Right atrium auricular region (tissue), 2 donors: ENCODE measurements at regions not wholly inside any gene's neighbourhood (a gene's known extent, or its start where the extent isn't known, plus 50 kb on each side); places are given as distances from the start of the nearest gene placed in this dataset.

Experiments used
- DNase-seq: peaks from one replicate; pipeline ENCODE4 v3.0.0-alpha.2; 2019; ENCODE audit warnings: low spot score
- H3K27ac ChIP-seq, 2 donors: fragments of 200-600 bp; sonication (generic); 1 replicate in 1 of 2; 2 replicates in 1 of 2; pipeline ENCODE4 v1.5.1; 2016 to 2019
- H3K27me3 ChIP-seq, 2 donors: fragments of 200-600 bp; sonication (generic); one replicate each; pipeline versions ENCODE4 v1.5.1 to v1.6.0; 2017 to 2019
- H3K36me3 ChIP-seq: fragments of 200-600 bp; sonication (generic); one replicate; pipeline ENCODE4 v1.5.1; 2016
- H3K4me1 ChIP-seq, 2 donors: fragments of 200-600 bp; sonication (generic); one replicate each; pipeline versions ENCODE4 v1.5.1 to v1.6.0; 2017 to 2019
- H3K4me3 ChIP-seq, 2 donors: fragments of 200-600 bp; sonication (generic); 1 replicate in 1 of 2; 2 replicates in 1 of 2; pipeline ENCODE4 v1.5.1; 2017 to 2019; ENCODE audit warnings: mild to moderate bottlenecking in 1 of 2, moderate library complexity in 1 of 2
- H3K9me3 ChIP-seq, 2 donors: fragments of 200-600 bp; sonication (generic); one replicate each; pipeline ENCODE4 v1.5.1; 2019
- TF ChIP-seq, protein P1 (sequence below), 2 donors: fragments of 200-600 bp; sonication (generic); IDR thresholded peaks; one replicate each; pipeline ENCODE4 v1.5.1; 2019; ENCODE audit warnings: antibody characterized with exemption in 2 of 2

DNA sequence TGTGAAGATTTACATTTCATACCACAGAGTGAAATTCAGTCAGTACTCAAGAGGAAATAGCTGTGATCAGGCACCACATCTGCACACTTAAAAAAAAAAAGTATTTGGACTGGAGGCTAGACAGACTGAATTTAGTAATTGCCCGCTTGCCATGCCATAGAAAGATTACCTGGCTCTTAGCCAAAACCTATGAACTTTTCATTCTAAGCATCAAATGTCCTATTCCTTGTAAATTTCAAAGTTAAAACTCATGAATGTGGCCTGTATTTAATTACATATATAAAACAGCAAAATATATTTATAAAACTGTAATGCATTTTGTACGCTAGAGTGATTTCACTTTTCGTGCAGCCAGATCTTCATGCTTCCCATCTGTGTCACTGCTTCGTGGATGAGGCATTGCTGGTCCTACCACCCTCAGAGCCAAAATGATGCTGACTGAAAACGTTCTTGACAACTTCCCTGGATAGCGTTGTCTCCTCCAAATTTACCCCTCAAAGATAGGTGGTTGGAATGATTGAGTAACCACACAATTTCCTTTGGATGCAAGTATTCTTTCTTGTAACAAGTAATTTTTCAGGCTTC, 447.9 kb upstream of the SGCD start:
- Histone ChIP-seq H3K36me3 (no peaks in the 10 kb centered on the region), H3K9me3 (no peaks in the 10 kb centered on the region), H3K4me1 (no peaks in the 10 kb centered on the region), H3K4me3 (no peak overlapping the region), H3K27ac (no peak overlapping the region), H3K27me3 (no peaks in the 10 kb centered on the region)
- DNase-seq = no peak
- TF ChIP-seq, protein P1, sequence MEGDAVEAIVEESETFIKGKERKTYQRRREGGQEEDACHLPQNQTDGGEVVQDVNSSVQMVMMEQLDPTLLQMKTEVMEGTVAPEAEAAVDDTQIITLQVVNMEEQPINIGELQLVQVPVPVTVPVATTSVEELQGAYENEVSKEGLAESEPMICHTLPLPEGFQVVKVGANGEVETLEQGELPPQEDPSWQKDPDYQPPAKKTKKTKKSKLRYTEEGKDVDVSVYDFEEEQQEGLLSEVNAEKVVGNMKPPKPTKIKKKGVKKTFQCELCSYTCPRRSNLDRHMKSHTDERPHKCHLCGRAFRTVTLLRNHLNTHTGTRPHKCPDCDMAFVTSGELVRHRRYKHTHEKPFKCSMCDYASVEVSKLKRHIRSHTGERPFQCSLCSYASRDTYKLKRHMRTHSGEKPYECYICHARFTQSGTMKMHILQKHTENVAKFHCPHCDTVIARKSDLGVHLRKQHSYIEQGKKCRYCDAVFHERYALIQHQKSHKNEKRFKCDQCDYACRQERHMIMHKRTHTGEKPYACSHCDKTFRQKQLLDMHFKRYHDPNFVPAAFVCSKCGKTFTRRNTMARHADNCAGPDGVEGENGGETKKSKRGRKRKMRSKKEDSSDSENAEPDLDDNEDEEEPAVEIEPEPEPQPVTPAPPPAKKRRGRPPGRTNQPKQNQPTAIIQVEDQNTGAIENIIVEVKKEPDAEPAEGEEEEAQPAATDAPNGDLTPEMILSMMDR (IDR thresholded peaks at IDR 0.05) = no peak

DNA sequence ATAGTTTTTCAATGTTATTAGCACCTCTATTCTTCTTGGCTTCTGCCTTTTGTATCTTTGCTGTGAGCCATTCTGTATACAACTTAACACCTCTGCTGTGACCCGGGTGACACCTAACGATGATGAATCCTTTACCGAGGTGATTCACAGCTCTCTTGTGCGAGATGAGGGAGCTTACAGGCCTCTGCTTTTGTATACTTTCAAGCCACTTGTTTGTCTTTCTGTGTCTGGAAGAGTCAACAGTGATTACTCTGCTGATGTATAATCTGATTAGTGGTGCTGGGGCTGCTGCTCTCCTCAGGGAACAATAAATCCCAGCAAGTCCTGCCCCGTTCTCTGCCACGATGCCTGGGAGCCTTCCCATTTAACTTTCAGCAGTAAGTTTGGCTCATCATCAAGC, 442.9 kb upstream of the SGCD start:
- Histone ChIP-seq H3K9me3 (no peaks in the 10 kb centered on the region), H3K36me3 (no peaks in the 10 kb centered on the region), H3K27ac (no peak overlapping the region), H3K4me1 (no peaks in the 10 kb centered on the region), H3K27me3 (no peaks in the 10 kb centered on the region), H3K4me3 (no peak overlapping the region)
- TF ChIP-seq, protein P1 (IDR thresholded peaks at IDR 0.05) = no peak
- no peak for DNase-seq

DNA sequence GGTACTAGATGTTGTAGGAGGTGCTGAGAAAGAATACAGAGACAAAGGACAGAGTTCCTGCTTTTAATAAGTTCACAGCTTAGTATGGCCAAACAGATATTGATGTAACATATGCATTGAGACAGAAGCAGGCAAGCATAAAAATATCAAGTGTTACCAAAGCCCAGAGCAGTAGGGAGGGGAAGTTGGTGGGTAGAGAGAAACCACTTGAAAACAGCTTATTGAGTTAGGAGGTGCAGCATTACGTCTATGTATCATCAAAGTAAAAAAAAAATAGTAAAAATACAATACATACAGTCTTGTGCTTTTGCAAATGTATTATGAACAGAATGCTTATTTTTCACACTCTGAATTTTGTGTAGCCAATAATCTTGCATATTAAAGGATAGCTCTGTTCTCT, 441.8 kb upstream of the SGCD start:
- no peak overlapping the region for H3K27ac ChIP-seq
- H3K4me3 ChIP-seq = no peak overlapping the region
- TF ChIP-seq, protein P1 (IDR thresholded peaks at IDR 0.05) = no peak
- H3K9me3 ChIP-seq = no peaks in the 10 kb centered on the region
- DNase-seq = no peak
- no peaks in the 10 kb centered on the region for H3K27me3 ChIP-seq
- no peaks in the 10 kb centered on the region for H3K36me3 ChIP-seq
- no peaks in the 10 kb centered on the region for H3K4me1 ChIP-seq

DNA sequence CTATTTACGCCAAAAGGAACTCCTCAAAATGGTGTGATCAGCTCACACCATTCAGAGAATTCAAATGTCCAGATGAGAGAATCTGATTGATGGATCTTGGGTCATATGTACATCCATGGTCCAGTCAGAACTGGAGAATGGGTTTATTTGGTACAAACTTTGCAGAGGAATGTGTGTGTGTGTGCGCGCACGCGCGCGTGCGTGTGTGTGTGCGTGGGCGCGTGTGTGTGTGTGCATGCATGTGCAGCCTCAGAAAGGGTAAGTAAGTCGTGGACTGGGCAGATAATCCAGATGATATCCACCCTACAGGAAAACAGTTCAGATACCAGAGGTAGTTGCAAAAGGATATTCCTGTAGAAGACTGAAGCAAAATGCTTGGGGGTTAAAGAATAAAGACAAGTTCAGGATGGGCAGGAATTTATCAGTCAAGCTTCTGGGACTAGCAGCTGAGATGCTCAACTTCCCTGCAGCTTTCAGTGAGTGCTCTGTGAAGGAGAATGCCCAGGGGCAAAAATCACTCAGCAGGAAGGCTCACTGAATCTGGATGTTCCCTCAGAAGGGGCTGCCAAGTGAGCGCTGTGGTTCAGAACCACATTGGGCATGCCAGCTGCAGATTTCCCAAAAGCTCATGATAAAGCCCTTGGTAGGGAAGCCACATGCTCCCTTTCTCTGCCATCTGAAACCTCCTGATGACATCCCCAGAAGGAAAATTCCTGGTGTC, 440.5 kb upstream of the SGCD start:
- Histone ChIP-seq H3K9me3 (no peaks in the 10 kb centered on the region), H3K27ac (no peak overlapping the region), H3K27me3 (no peaks in the 10 kb centered on the region), H3K4me1 (no peaks in the 10 kb centered on the region), H3K4me3 (no peak overlapping the region), H3K36me3 (no peaks in the 10 kb centered on the region)
- TF ChIP-seq, protein P1 (IDR thresholded peaks at IDR 0.05) = no peak
- DNase-seq = no peak

DNA sequence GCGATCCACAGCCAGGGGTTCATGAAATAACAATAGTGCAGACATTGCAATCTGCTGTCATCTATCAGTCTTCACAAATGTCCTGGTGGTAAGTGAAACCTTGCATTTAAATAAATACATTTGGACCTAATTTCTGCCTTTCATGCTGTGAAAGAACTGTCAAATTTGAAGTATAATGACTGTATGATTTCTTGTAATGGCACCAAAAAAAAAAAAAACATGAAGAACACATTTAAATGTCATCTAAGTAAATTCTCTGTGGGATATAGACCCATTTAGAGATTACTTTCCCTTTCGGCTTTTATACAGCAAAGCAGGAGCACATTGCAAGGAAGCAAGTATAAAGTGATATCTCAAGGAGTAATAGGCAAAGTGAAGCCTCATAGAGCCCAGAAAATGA, 431.5 kb upstream of the SGCD start:
- DNase-seq = no peak
- Histone ChIP-seq H3K4me3 (no peak overlapping the region), H3K4me1 (no peaks in the 10 kb centered on the region), H3K27ac (no peak overlapping the region), H3K36me3 (no peaks in the 10 kb centered on the region), H3K27me3 (no peaks in the 10 kb centered on the region), H3K9me3 (no peaks in the 10 kb centered on the region)
- TF ChIP-seq, protein P1 (IDR thresholded peaks at IDR 0.05) = no peak

DNA sequence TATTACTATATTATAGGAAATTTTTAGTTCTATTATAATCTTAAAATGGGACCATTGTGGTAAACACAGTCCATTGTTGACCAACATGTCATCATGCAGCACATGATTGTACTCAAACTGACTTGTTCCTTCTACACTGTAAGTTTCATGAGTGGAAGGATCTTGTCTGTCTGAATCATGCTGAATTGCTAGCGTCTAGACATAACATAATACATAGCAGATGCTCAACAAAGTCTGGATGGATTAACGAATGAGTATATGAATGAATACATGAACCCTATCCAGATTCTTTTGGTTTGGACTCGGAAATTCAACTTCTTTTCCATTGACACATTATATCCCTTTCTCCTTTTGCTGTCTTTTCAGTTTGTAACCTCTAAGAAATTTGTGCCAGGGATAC, 429.2 kb upstream of the SGCD start:
- TF ChIP-seq, protein P1 (IDR thresholded peaks at IDR 0.05) = no peak
- Histone ChIP-seq H3K9me3 (no peaks in the 10 kb centered on the region), H3K27ac (no peak overlapping the region), H3K36me3 (no peaks in the 10 kb centered on the region), H3K4me3 (no peak overlapping the region), H3K27me3 (no peaks in the 10 kb centered on the region), H3K4me1 (no peaks in the 10 kb centered on the region)
- DNase-seq = no peak
